ENCODE measurements at regions not wholly inside any gene's neighbourhood (a gene's known extent, or its start where the extent isn't known, plus 50 kb on each side); places are given as distances from the start of the nearest gene placed in this dataset.
"Not testable (repeated sequence)": the region's sequence is repeated elsewhere in the genome, so short reads cannot be mapped to it uniquely, and the experiment has no call there.

GRCh38 chr10:84755311-84755710, 426.9 kb downstream of the CCSER2 start:
- DNase-seq (ENCODE audit: low read depth) (no peak), FAIRE-seq (no peak)
- Mint-ChIP-seq H3K27me3 (ENCODE audit: low read depth, unreplicated experiment) (no peaks in the 10 kb centered on the region), H3K4me3 (ENCODE audit: unreplicated experiment) (no peak overlapping the region), H3K27ac (ENCODE audit: unreplicated experiment) (no peak overlapping the region), H3K36me3 (ENCODE audit: low read depth, unreplicated experiment) (no peaks in the 10 kb centered on the region), H3K4me1 (ENCODE audit: low read depth, unreplicated experiment) (peaks cover 1% of the 10 kb centered on the region), H3K9me3 (ENCODE audit: unreplicated experiment) (no peaks in the 10 kb centered on the region)
- H3K27ac ChIP-seq (ENCODE audit: low read depth, low read length) = no peak overlapping the region
- no peaks in the 10 kb centered on the region for H3K79me2 ChIP-seq (ENCODE audit: insufficient read depth, low read length)
- no peak overlapping the region for H3K4me3 ChIP-seq (ENCODE audit: insufficient read depth, low read depth, low read length)
- H3K9me3 ChIP-seq (ENCODE audit: insufficient read depth, low read depth, low read length) = no peaks in the 10 kb centered on the region
- no peaks in the 10 kb centered on the region for H3K36me3 ChIP-seq (ENCODE audit: insufficient read depth, low read length)
- TF ChIP-seq CTCF (IDR thresholded peaks at IDR 0.05; ENCODE audit: insufficient read depth, low read depth, low read length) (no peak), EZH2 (IDR thresholded peaks at IDR 0.05; ENCODE audit: insufficient read depth, low read length) (no peak)
- no peak overlapping the region for H3K4me2 ChIP-seq (ENCODE audit: low read length)
- no peaks in the 10 kb centered on the region for H4K20me1 ChIP-seq (ENCODE audit: insufficient read depth, low read length)
- no peaks in the 10 kb centered on the region for H3K27me3 ChIP-seq (ENCODE audit: insufficient read depth, low read length)
- no peak overlapping the region for H3K9ac ChIP-seq (ENCODE audit: low read length)
- no peak overlapping the region for H2AFZ ChIP-seq (ENCODE audit: low read depth, low read length)
- H3K4me1 ChIP-seq (ENCODE audit: insufficient read depth, low read length) = no peaks in the 10 kb centered on the region

- H3K4me1 Mint-ChIP-seq (ENCODE audit: low read depth, unreplicated experiment); H3K4me2 ChIP-seq (ENCODE audit: low read length); H3K79me2 ChIP-seq (ENCODE audit: insufficient read depth, low read length); H4K20me1 ChIP-seq (ENCODE audit: insufficient read depth, low read length); FAIRE-seq; H3K4me3 Mint-ChIP-seq (ENCODE audit: unreplicated experiment); H3K36me3 Mint-ChIP-seq (ENCODE audit: low read depth, unreplicated experiment); H3K36me3 ChIP-seq (ENCODE audit: insufficient read depth, low read length); H3K9me3 ChIP-seq (ENCODE audit: insufficient read depth, low read depth, low read length); H3K27ac ChIP-seq (ENCODE audit: low read depth, low read length); DNase-seq (ENCODE audit: low read depth); H3K4me1 ChIP-seq (ENCODE audit: insufficient read depth, low read length); H3K4me3 ChIP-seq (ENCODE audit: insufficient read depth, low read depth, low read length); H3K9me3 Mint-ChIP-seq (ENCODE audit: unreplicated experiment); H2AFZ ChIP-seq (ENCODE audit: low read depth, low read length); H3K9ac ChIP-seq (ENCODE audit: low read length); H3K27me3 ChIP-seq (ENCODE audit: insufficient read depth, low read length); H3K27ac Mint-ChIP-seq (ENCODE audit: unreplicated experiment); H3K27me3 Mint-ChIP-seq (ENCODE audit: low read depth, unreplicated experiment): not testable (repeated sequence)
These were observed 428.3 kb downstream of the CCSER2 start for GRCh38 chr10:84756653-84757052.

GRCh38 chr10:84761994-84762614, 433.7 kb downstream of the CCSER2 start:
- not testable (repeated sequence) for H3K36me3 Mint-ChIP-seq (ENCODE audit: low read depth, unreplicated experiment); H3K27me3 ChIP-seq (ENCODE audit: insufficient read depth, low read length); H3K4me2 ChIP-seq (ENCODE audit: low read length); DNase-seq (ENCODE audit: low read depth); H3K27ac Mint-ChIP-seq (ENCODE audit: unreplicated experiment); H2AFZ ChIP-seq (ENCODE audit: low read depth, low read length); H3K36me3 ChIP-seq (ENCODE audit: insufficient read depth, low read length); H3K27ac ChIP-seq (ENCODE audit: low read depth, low read length); H3K4me3 ChIP-seq (ENCODE audit: insufficient read depth, low read depth, low read length); H3K9me3 Mint-ChIP-seq (ENCODE audit: unreplicated experiment); H3K27me3 Mint-ChIP-seq (ENCODE audit: low read depth, unreplicated experiment); H3K9ac ChIP-seq (ENCODE audit: low read length); H3K4me1 Mint-ChIP-seq (ENCODE audit: low read depth, unreplicated experiment); H3K4me3 Mint-ChIP-seq (ENCODE audit: unreplicated experiment); H3K9me3 ChIP-seq (ENCODE audit: insufficient read depth, low read depth, low read length); H3K4me1 ChIP-seq (ENCODE audit: insufficient read depth, low read length); FAIRE-seq; H4K20me1 ChIP-seq (ENCODE audit: insufficient read depth, low read length); H3K79me2 ChIP-seq (ENCODE audit: insufficient read depth, low read length)
